HepG2 (cell line): ENCODE measurements at regions not wholly inside any gene's neighbourhood (a gene's known extent, or its start where the extent isn't known, plus 50 kb on each side); places are given as distances from the start of the nearest gene placed in this dataset.

ENCODE experiments used
- HNRNPUL1 ChIP-seq: fragments of 200-400 bp; formaldehyde crosslinking; IDR thresholded peaks from 2 replicates; pipeline ENCODE4 v1.6.1; 2017; ENCODE audit warnings: low read depth, mild to moderate bottlenecking, low read length, moderate library complexity
- KDM5B ChIP-seq: sonication (generic); formaldehyde crosslinking; IDR thresholded peaks from 2 replicates; pipeline ENCODE4 v1.4.0; 2020; ENCODE audit warnings: missing genetic modification reagents, mild to moderate bottlenecking, borderline replicate concordance
- MTF2 ChIP-seq: sonication (generic); formaldehyde crosslinking; IDR thresholded peaks from 2 replicates; pipeline ENCODE4 v1.5.0; 2020; ENCODE audit warnings: missing genetic modification reagents, borderline replicate concordance
- NCOA1 ChIP-seq: sonication (generic); formaldehyde crosslinking; IDR thresholded peaks from 2 replicates; pipeline ENCODE4 v1.9.0; 2021; ENCODE audit warnings: missing genetic modification reagents
- ZNF282 ChIP-seq: fragments of 450-650 bp; IDR thresholded peaks from 2 replicates; pipeline ENCODE4 v1.6.1; 2018; ENCODE audit not compliant: partially characterized antibody
- ZNF512B ChIP-seq: sonication (generic); formaldehyde crosslinking; IDR thresholded peaks from 2 replicates; pipeline ENCODE4 v1.5.1; 2020; ENCODE audit warnings: missing genetic modification reagents, mild to moderate bottlenecking, borderline replicate concordance
- ZNF691 ChIP-seq: sonication (generic); formaldehyde crosslinking; IDR thresholded peaks from 2 replicates; pipeline ENCODE4 v1.4.0; 2020; ENCODE audit warnings: missing genetic modification reagents, low read depth, mild to moderate bottlenecking, borderline replicate concordance
- TF ChIP-seq, protein P1 (sequence below): sonication (generic); formaldehyde crosslinking; IDR thresholded peaks from 2 replicates; pipeline ENCODE4 v1.9.0; 2021; ENCODE audit warnings: missing genetic modification reagents, borderline replicate concordance
- TF ChIP-seq, protein P2 (sequence below): sonication (generic); formaldehyde crosslinking; conservative IDR thresholded peaks from 2 replicates; pipeline ENCODE4 v1.8.0; 2022; ENCODE audit warnings: mild to moderate bottlenecking, moderate library complexity, missing genetic modification reagents
- TF ChIP-seq, protein P3 (sequence below): sonication (generic); formaldehyde crosslinking; IDR thresholded peaks from 2 replicates; pipeline ENCODE4 v1.5.0; 2020; ENCODE audit warnings: missing genetic modification reagents, mild to moderate bottlenecking, borderline replicate concordance

GRCh38 chr11:91209751-91210150, 986.9 kb upstream of the CHORDC1 start (continued):
- TF ChIP-seq, protein P1, sequence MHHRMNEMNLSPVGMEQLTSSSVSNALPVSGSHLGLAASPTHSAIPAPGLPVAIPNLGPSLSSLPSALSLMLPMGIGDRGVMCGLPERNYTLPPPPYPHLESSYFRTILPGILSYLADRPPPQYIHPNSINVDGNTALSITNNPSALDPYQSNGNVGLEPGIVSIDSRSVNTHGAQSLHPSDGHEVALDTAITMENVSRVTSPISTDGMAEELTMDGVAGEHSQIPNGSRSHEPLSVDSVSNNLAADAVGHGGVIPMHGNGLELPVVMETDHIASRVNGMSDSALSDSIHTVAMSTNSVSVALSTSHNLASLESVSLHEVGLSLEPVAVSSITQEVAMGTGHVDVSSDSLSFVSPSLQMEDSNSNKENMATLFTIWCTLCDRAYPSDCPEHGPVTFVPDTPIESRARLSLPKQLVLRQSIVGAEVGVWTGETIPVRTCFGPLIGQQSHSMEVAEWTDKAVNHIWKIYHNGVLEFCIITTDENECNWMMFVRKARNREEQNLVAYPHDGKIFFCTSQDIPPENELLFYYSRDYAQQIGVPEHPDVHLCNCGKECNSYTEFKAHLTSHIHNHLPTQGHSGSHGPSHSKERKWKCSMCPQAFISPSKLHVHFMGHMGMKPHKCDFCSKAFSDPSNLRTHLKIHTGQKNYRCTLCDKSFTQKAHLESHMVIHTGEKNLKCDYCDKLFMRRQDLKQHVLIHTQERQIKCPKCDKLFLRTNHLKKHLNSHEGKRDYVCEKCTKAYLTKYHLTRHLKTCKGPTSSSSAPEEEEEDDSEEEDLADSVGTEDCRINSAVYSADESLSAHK (CRISPR knock-in tag): no peak
- TF ChIP-seq KDM5B (CRISPR knock-in tag) (no peak), MTF2 (no peak), ZNF282 (no peak), ZNF691 (CRISPR knock-in tag) (no peak), ZNF512B (CRISPR knock-in tag) (no peak), HNRNPUL1 (no peak), NCOA1 (no peak)
- TF ChIP-seq, protein P2, sequence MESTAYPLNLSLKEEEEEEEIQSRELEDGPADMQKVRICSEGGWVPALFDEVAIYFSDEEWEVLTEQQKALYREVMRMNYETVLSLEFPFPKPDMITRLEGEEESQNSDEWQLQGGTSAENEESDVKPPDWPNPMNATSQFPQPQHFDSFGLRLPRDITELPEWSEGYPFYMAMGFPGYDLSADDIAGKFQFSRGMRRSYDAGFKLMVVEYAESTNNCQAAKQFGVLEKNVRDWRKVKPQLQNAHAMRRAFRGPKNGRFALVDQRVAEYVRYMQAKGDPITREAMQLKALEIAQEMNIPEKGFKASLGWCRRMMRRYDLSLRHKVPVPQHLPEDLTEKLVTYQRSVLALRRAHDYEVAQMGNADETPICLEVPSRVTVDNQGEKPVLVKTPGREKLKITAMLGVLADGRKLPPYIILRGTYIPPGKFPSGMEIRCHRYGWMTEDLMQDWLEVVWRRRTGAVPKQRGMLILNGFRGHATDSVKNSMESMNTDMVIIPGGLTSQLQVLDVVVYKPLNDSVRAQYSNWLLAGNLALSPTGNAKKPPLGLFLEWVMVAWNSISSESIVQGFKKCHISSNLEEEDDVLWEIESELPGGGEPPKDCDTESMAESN (CRISPR knock-in tag): no peak
- TF ChIP-seq, protein P3, sequence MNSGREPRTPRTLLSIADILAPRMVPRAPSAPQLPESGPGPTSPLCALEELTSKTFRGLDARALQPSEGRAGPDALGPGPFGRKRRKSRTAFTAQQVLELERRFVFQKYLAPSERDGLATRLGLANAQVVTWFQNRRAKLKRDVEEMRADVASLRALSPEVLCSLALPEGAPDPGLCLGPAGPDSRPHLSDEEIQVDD (CRISPR knock-in tag): no peak
